IPS-18a (cell line): ENCODE measurements at regions not wholly inside any gene's neighbourhood (a gene's known extent, or its start where the extent isn't known, plus 50 kb on each side); places are given as distances from the start of the nearest gene placed in this dataset.
"Not testable (repeated sequence)": the region's sequence is repeated elsewhere in the genome, so short reads cannot be mapped to it uniquely, and the experiment has no call there.

ENCODE experiments used
- H3K27ac ChIP-seq: one replicate; pipeline ENCODE4 v1.5.1; 2013; ENCODE audit warnings: low read length
- H3K27me3 ChIP-seq: one replicate; pipeline ENCODE4 v1.6.1; 2013; ENCODE audit warnings: mild to moderate bottlenecking, low read length; ENCODE audit not compliant: control insufficient read depth, insufficient read depth
- H3K36me3 ChIP-seq: one replicate; pipeline ENCODE4 v1.6.1; 2013; ENCODE audit warnings: low read depth, low read length; ENCODE audit not compliant: control insufficient read depth
- H3K4me1 ChIP-seq: one replicate; pipeline ENCODE4 v1.6.1; 2013; ENCODE audit warnings: low read depth, low read length; ENCODE audit not compliant: control insufficient read depth
- H3K4me3 ChIP-seq: one replicate; pipeline ENCODE4 v1.5.1; 2013; ENCODE audit warnings: low read length
- H3K9ac ChIP-seq: one replicate; pipeline ENCODE4 v1.6.1; 2013; ENCODE audit warnings: mild to moderate bottlenecking, low read length, moderate library complexity
- H3K9me3 ChIP-seq: one replicate; pipeline ENCODE4 v1.6.1; 2013; ENCODE audit warnings: low read depth, low read length; ENCODE audit not compliant: control insufficient read depth

DNA sequence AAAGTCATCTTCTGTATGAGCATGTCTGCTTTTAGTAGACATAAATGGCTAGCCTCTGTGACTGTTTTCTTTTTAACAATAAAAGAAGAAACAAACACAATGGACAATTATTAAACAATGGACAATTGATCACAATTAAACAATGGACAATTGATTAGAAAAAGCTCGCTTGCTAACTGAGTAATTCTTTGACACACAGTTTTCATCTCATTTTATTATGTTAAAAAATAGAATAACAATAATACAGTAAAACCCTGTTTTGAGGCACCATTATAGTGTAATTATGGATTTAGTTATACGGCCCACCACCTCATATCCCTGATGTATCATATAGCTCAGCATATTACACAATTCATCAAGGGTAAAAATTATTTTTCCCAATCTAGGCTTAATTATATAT is 989.0 kb downstream of the LTN1 start:
- not testable (repeated sequence) for H3K4me3 ChIP-seq, H3K36me3 ChIP-seq

DNA sequence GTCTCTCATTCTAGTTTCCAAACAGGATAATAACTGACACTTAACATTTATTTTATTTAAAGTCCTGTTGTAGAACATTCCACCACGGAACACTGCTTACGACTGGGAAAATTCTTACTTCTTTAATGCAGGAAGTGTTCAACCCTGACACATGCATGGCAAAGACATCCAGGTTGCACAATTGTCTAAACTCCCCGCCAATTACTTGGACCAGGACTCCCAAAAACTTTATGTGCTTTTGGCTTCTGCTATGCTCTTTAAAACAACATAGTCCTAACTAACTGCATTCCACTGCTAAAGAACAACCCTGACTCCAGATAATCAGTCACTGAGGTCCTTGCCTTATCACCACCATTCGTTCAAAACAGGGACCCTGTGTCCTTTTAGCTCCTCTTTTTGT is 995.8 kb downstream of the LTN1 start:
- H3K4me1 ChIP-seq, H3K27me3 ChIP-seq, H3K4me3 ChIP-seq, H3K9ac ChIP-seq, H3K36me3 ChIP-seq, H3K9me3 ChIP-seq, H3K27ac ChIP-seq: not testable (repeated sequence)

More for the DNA sequence above, 989.0 kb downstream of the LTN1 start:
- H3K9me3 ChIP-seq, H3K4me1 ChIP-seq, H3K27me3 ChIP-seq, H3K9ac ChIP-seq, H3K27ac ChIP-seq: not testable (repeated sequence)

GRCh38 chr21:27984663-27985325 is 1007.9 kb downstream of the LTN1 start:
- H3K9ac ChIP-seq, H3K4me3 ChIP-seq, H3K27ac ChIP-seq, H3K27me3 ChIP-seq, H3K4me1 ChIP-seq, H3K36me3 ChIP-seq, H3K9me3 ChIP-seq: not testable (repeated sequence)

- H3K4me3 ChIP-seq, H3K27ac ChIP-seq, H3K36me3 ChIP-seq, H3K9ac ChIP-seq, H3K9me3 ChIP-seq, H3K4me1 ChIP-seq, H3K27me3 ChIP-seq: not testable (repeated sequence)
These were observed 1012.6 kb upstream of the ADAMTS5 start for GRCh38 chr21:27979446-27979845.

DNA sequence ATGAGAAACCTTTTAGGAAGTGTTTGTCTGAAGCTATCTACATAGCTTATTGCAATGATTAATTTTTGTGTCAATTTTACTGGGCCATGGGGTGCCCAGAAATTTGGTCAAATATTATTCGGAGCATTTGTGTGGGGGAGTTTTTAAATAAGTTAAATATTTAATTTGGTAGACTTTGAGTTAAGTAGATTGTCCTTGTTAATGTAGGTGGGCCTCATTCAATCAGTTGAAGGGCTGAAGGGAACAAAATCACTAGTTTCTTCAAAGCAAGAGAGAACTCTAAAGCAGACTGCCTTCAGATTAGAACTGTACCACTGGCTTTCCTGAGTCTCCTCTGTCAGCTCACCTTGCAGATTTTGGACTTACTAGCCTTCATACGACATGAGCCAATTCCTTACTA is 1008.6 kb upstream of the ADAMTS5 start:
- Histone ChIP-seq H3K4me1 (no peaks in the 10 kb centered on the region), H3K27ac (no peak overlapping the region), H3K9me3 (no peaks in the 10 kb centered on the region), H3K4me3 (no peak overlapping the region), H3K9ac (no peak overlapping the region), H3K27me3 (no peaks in the 10 kb centered on the region), H3K36me3 (no peaks in the 10 kb centered on the region)

DNA sequence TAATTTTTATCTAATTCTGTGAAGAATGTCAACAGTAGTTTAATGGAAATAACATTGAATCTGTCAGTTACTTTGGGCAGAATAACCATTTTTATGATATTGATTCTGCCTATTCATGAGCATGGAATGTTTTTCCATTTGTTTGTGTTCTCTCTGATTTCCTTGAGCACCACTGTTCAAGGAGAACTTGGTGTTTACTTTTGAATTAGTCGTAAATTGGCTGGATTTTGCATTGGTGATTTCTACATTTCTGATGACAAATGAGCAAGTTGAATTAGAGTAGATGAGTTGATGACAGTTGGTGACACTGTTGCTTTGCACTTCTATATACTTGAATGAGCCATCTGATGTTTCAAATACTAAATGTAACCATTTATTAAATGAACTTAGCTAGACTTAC is 1007.3 kb upstream of the ADAMTS5 start:
- not testable (repeated sequence) for H3K27ac ChIP-seq, H3K4me1 ChIP-seq, H3K27me3 ChIP-seq, H3K9me3 ChIP-seq, H3K4me3 ChIP-seq, H3K9ac ChIP-seq, H3K36me3 ChIP-seq

DNA sequence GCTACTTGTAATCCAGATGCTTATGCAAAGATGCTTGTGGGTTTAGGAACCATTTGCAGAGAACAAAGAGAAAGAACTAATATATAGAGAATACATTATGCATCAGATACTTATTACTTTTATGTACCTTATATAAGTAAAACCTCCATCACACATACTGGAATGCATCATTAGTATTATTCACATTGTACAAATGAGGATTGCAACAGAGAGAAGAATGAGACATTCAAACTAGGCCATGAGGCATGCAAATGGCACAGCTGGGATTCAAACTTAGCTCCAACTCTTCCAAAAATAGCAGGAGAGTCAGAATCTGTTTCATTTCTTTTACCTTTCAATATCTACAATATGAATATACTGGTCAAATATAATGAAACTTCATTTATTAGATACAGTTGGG is 1001.4 kb upstream of the ADAMTS5 start:
- not testable (repeated sequence) for H3K4me3 ChIP-seq, H3K9ac ChIP-seq, H3K9me3 ChIP-seq, H3K27me3 ChIP-seq, H3K27ac ChIP-seq, H3K4me1 ChIP-seq, H3K36me3 ChIP-seq

- no peak overlapping the region for H3K4me3 ChIP-seq
- H3K9me3 ChIP-seq, result no peaks in the 10 kb centered on the region
- no peak overlapping the region for H3K9ac ChIP-seq
- peaks cover 5% of the 10 kb centered on the region for H3K4me1 ChIP-seq
- H3K27me3 ChIP-seq, result peaks cover 11% of the 10 kb centered on the region
- H3K27ac ChIP-seq, result no peak overlapping the region
- no peaks in the 10 kb centered on the region for H3K36me3 ChIP-seq
These were observed 987.8 kb upstream of the ADAMTS5 start for GRCh38 chr21:27954543-27955165.

DNA sequence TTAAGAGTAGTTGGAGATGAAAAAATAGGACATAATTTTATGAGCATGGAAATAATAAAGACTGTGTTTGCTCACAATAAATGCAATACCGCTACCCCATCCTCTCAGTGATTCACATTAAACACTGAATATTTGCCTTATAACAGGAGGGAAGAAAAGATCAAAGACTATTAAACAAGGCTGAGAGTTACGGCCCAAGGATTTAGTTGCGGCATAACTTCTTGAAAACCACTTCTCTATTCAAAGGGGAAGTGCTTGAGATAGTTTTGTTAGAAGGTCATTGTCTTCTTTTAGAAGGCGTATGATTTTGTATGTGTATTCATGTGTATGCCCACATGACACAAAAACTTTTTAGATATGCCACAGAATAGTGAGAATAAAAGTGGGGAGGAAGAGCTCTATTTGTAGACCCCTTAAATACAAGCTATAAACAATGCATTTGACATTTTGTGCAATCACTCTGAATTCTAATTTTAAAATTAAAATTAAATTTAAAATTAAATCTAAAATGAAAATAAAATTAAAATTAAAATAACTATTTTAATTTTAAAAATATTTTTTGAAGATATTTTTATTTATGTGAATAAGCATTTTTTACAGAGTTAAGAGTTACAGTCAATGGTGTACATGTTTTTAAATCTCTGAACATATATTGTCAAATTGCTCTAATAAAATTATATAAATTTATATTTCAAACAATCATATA is 986.6 kb upstream of the ADAMTS5 start:
- no peak overlapping the region for H3K27ac ChIP-seq
- peaks cover 11% of the 10 kb centered on the region for H3K27me3 ChIP-seq

DNA sequence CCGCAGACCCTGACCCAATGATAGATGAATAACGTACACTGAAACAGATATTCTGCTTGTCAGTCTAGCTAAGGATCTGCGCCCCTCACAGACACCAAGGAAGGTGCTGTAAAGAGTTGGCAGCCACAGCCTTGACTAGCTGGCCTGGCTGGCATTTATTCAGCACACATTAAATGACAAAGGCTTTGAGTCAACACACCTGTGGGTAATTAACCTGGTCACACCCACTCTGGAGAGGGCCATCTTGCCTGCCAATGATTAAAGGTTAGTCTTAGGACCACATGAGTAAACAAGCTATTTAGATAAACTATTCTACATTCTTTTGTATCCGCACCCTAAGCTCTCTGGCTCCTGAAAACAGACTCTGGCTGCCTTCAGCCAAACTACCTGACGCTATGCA is 982.2 kb upstream of the ADAMTS5 start:
- not testable (repeated sequence) for H3K9me3 ChIP-seq, H3K27ac ChIP-seq, H3K4me1 ChIP-seq, H3K9ac ChIP-seq, H3K4me3 ChIP-seq, H3K36me3 ChIP-seq
- peaks cover 11% of the 10 kb centered on the region for H3K27me3 ChIP-seq

More for the DNA sequence above, 986.6 kb upstream of the ADAMTS5 start:
- Histone ChIP-seq H3K4me1 (peaks cover 5% of the 10 kb centered on the region), H3K36me3 (no peaks in the 10 kb centered on the region), H3K9ac (no peak overlapping the region), H3K9me3 (no peaks in the 10 kb centered on the region), H3K4me3 (no peak overlapping the region)

DNA sequence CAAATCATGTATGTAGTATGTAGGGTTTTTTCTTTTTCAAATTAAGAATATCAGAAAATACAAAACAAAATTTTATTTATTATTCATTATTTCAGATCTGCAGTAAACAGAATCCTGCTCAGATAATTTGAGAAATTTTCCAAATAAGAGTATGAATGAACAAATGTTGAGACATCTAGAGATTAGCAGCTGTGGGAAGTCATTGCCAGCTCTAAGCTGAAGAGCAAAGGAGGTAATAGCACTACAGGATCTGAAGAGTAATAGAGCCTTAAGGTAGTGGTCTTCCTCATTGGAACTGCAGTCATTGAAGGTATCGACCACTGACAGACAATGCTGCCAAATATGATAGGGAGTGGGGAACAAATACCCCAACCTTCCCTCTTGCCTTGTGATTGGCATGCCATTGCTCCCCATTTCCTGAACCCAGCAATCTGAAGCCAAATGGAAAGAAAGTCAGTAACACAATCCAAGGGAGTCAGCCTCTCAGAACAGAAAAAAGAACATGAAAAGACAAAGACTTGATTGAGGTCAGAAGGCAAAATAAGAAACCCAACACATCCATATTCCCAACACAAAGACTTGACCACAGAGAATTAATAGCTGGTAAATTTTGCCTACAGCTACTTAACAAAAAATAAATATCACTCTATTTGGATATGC is 963.4 kb upstream of the ADAMTS5 start:
- not testable (repeated sequence) for H3K27ac ChIP-seq, H3K27me3 ChIP-seq, H3K4me3 ChIP-seq, H3K9ac ChIP-seq, H3K4me1 ChIP-seq, H3K9me3 ChIP-seq, H3K36me3 ChIP-seq
